GM12875 (cell line): ENCODE measurements at regions not wholly inside any gene's neighbourhood (a gene's known extent, or its start where the extent isn't known, plus 50 kb on each side); places are given as distances from the start of the nearest gene placed in this dataset.

Experiments
- H3K4me3 ChIP-seq: one replicate; pipeline ENCODE4 v1.5.1; 2011; ENCODE audit warnings: low read depth, low read length, control low read depth
- TF ChIP-seq, protein P1 (sequence below): IDR thresholded peaks from 2 replicates; pipeline ENCODE4 v1.5.1; 2011; ENCODE audit warnings: low read depth, mild to moderate bottlenecking, control low read depth, inconsistent platforms, low read length, moderate library complexity, borderline replicate concordance; ENCODE audit not compliant: insufficient read depth

DNA sequence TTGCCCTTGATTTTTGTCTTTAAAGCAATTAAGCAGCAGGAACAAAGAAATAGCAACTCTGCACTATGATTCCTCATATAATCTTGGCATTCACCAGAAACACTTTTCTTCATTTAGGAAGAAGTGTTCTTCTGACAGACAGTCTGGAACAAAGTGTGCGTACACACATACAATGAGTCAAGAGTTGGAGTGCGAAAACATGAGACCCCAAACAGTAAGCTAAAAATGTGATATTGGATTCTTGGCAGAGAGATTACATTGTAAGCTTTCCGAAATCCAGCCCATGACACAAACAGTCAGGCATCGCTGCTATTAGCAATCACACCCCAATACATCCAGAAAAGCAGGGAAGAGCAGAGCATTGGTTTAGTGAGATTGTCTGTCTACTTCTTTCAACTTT is 306.7 kb upstream of the TBC1D5 start:
- TF ChIP-seq, protein P1, sequence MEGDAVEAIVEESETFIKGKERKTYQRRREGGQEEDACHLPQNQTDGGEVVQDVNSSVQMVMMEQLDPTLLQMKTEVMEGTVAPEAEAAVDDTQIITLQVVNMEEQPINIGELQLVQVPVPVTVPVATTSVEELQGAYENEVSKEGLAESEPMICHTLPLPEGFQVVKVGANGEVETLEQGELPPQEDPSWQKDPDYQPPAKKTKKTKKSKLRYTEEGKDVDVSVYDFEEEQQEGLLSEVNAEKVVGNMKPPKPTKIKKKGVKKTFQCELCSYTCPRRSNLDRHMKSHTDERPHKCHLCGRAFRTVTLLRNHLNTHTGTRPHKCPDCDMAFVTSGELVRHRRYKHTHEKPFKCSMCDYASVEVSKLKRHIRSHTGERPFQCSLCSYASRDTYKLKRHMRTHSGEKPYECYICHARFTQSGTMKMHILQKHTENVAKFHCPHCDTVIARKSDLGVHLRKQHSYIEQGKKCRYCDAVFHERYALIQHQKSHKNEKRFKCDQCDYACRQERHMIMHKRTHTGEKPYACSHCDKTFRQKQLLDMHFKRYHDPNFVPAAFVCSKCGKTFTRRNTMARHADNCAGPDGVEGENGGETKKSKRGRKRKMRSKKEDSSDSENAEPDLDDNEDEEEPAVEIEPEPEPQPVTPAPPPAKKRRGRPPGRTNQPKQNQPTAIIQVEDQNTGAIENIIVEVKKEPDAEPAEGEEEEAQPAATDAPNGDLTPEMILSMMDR, result no peak
- H3K4me3 ChIP-seq, result no peak overlapping the region

DNA sequence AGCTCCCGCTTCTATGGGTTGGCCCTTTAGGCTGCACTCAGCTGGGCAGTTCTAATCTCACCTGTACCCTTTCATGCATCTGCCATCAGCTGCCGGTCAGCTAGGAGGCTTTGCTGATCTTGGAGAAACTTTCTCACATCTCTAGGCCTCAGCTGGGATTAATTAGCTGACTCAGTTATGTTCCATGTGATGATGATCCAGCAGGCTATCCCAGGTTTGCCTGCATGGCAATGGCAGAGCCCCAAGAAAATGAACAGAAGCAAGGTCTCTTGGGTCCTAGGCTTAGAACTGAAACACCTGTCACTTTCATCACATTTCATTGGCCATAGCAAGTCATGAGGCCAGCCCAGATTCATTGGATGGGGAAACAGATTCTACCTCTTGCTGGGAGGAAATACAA is 304.6 kb upstream of the TBC1D5 start:
- TF ChIP-seq, protein P1, result no peak

DNA sequence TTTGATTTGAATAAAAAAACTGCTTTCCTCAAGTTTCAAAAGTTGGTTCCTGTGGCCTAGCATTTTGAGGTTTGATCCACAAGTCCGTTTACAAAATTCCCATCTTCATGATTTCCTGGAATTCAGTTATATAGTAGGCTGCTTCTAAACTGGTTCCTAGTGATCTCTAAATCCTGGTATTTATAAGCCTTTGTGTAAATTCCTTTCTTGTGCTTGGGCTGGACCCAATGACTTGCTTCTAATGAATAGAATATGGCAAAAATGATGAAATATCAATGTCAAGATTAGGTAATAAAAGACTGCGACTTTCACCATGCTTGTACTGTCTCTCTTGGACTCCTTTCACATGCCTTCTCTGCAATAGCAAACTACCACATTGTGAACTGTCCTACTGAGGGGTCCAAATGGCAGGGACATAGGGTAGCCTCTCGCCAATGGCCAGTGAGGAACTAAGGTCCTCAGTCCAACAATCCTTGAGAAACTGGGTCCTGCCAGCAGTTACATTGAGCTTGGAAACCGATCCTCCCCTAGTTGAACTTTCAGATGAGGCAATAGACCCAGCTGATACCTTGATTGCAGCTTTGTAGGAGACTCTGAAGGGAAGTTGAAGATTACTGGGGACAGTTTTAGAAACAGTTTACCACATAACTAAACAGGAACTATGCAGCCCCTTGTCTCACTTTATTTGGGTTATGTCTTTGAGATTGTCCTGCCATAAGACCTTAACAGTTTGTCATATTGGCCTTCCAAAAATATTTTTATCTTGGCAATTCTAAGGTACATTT is 303.9 kb upstream of the TBC1D5 start:
- no peak overlapping the region for H3K4me3 ChIP-seq
- TF ChIP-seq, protein P1, result no peak

More for the DNA sequence above, 304.6 kb upstream of the TBC1D5 start:
- no peak overlapping the region for H3K4me3 ChIP-seq

DNA sequence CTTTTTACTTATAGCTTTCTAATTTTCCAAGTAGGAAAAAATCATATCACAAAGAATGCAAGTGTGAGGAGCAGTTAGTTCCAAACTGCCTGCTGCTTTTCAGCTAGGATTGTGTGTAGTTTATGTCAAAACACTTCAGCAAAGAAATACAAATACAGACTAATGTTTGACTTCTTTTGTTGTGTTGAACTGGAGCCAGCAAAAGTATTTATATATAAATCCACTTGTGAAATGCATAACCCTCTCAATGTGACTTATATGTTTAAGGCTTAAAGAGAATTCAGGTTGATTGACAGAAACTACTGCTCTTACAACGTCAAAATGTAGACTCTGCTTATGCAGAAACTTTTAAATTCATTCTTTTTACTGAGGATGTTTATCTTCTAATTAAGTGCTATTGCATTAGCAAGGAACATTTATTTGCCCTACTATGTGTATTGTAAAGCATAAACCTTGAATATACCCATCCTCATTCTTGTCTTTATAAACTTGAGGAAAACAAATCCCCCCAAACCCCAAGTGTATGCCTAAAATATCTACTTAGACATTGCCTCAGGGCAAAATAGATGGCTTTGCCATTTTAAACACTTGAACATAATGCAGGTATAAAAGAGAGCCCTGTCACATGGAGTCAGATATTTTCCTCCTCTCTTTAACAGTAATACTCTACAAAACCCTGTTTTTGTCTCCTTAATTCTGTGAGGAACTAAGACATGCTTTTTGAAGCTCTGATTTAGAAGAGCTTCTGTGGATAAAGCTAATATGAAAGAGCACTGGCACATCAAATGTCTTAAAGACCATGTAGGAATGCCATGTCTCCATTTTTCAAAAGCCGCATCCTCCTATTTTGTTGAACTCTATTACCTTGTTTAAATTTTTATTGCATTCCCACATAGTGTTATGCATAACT is 302.8 kb upstream of the TBC1D5 start:
- no peak overlapping the region for H3K4me3 ChIP-seq
- TF ChIP-seq, protein P1, result no peak

DNA sequence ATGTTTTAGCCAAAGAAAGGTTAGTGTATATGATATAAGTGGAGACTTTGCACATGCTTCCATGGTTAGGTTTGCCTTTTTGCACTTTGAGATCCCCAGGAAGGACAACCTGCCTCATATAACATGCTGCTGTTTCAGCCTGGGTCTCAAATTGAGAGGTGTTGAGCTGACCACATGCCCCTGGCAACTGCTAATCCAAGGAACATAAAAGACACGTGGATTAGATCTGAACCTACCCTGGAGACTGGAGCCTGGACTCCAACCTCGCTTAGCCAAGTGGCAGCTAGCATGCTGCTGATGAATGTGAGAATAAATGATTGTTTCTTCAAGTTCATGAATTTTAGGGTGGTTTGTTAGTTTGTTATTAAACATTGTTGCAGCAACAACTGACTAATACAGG is 301.8 kb upstream of the TBC1D5 start:
- no peak overlapping the region for H3K4me3 ChIP-seq
- TF ChIP-seq, protein P1, result no peak

DNA sequence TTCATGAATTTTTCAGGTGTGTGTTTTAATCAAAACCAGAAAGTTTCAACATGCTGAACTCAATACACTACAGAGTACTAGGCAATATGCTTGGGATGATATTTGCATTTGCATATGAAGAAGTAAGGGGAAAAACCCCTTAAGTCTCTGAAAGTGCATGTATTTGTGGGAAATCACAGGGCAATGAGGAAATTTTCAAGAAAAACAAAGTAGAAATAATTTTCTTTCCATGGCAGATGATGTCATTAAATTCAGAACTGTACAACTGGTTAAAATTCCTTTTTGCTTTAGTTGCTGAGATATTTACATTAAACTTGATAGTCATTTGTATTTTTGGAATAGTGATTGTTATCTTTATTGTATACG is 294.0 kb upstream of the TBC1D5 start:
- TF ChIP-seq, protein P1, result no peak
- H3K4me3 ChIP-seq, result no peak overlapping the region
